ENCODE measurements at regions not wholly inside any gene's neighbourhood (a gene's known extent, or its start where the extent isn't known, plus 50 kb on each side); places are given as distances from the start of the nearest gene placed in this dataset.

GRCh38 chr12:29071099-29071498 is 78.0 kb upstream of the FAR2 start:
- H3K27ac ChIP-seq: no peak overlapping the region
- intact Hi-C loops (cut with DNase I): no loop called here
- no peaks in the 10 kb centered on the region for H3K9me3 ChIP-seq
- no peaks in the 10 kb centered on the region for H3K4me1 ChIP-seq
- TF ChIP-seq CTCF (IDR thresholded peaks at IDR 0.05) (no peak), POLR2A (IDR thresholded peaks at IDR 0.05) (no peak)
- no peak for DNase-seq
- no peaks in the 10 kb centered on the region for H3K27me3 ChIP-seq
- no peak overlapping the region for H3K4me3 ChIP-seq (replicated peaks in 1 of 3)
- no peaks in the 10 kb centered on the region for H3K36me3 ChIP-seq

- intact Hi-C loops (cut with DNase I): no loop called here
- no peaks in the 10 kb centered on the region for H3K4me1 ChIP-seq
- H3K27me3 ChIP-seq: no peaks in the 10 kb centered on the region
- WGBS, 2 donors: 63 to 80% methylated on average over 1 of the region's 1 CpG
- no peak for TF ChIP-seq POLR2A (IDR thresholded peaks at IDR 0.05)
- TF ChIP-seq CTCF (IDR thresholded peaks at IDR 0.05): no peak
- no peak overlapping the region for H3K27ac ChIP-seq
- no peak overlapping the region for H3K4me3 ChIP-seq (replicated peaks in 1 of 3)
- DNase-seq: no peak
- no peaks in the 10 kb centered on the region for H3K36me3 ChIP-seq
- H3K9me3 ChIP-seq: no peaks in the 10 kb centered on the region
These were observed 76.4 kb upstream of the FAR2 start for GRCh38 chr12:29072631-29073030.

GRCh38 chr12:29073631-29074239 is 75.3 kb upstream of the FAR2 start:
- 32 to 35% methylated on average over 3 of the region's 3 CpGs for WGBS, 2 donors
- H3K27me3 ChIP-seq: no peaks in the 10 kb centered on the region
- H3K27ac ChIP-seq: no peak overlapping the region
- DNase-seq: no peak
- H3K4me3 ChIP-seq (replicated peaks in 1 of 3): no peak overlapping the region
- no peaks in the 10 kb centered on the region for H3K36me3 ChIP-seq
- no peaks in the 10 kb centered on the region for H3K4me1 ChIP-seq
- intact Hi-C loops (cut with DNase I): no loop called here
- TF ChIP-seq POLR2A (IDR thresholded peaks at IDR 0.05) (no peak), CTCF (IDR thresholded peaks at IDR 0.05) (peak in 5 of 6 experiments; percentile 5 to 51 (median 33))
- no peaks in the 10 kb centered on the region for H3K9me3 ChIP-seq

- intact Hi-C loops (cut with DNase I): no loop called here
- TF ChIP-seq POLR2A (IDR thresholded peaks at IDR 0.05) (no peak), CTCF (IDR thresholded peaks at IDR 0.05) (no peak)
These were observed 68.0 kb upstream of the FAR2 start for GRCh38 chr12:29081101-29081500.

GRCh38 chr12:29082522-29082921 is 66.6 kb upstream of the FAR2 start:
- Histone ChIP-seq H3K4me1 (no peaks in the 10 kb centered on the region), H3K9me3 (no peaks in the 10 kb centered on the region), H3K27me3 (no peaks in the 10 kb centered on the region), H3K4me3 (replicated peaks in 1 of 3) (no peak overlapping the region), H3K36me3 (no peaks in the 10 kb centered on the region), H3K27ac (no peak overlapping the region)
- TF ChIP-seq CTCF (IDR thresholded peaks at IDR 0.05) (no peak), POLR2A (IDR thresholded peaks at IDR 0.05) (no peak)
- intact Hi-C loops (cut with DNase I): no loop called here
- no peak for DNase-seq
- WGBS, 2 donors: 75 to 76% methylated on average over 4 of the region's 4 CpGs

More at GRCh38 chr12:29081101-29081500, 68.0 kb upstream of the FAR2 start:
- H3K4me3 ChIP-seq (replicated peaks in 1 of 3): no peak overlapping the region
- H3K4me1 ChIP-seq: no peaks in the 10 kb centered on the region
- no peaks in the 10 kb centered on the region for H3K9me3 ChIP-seq
- no peaks in the 10 kb centered on the region for H3K36me3 ChIP-seq
- no peak overlapping the region for H3K27ac ChIP-seq
- H3K27me3 ChIP-seq: no peaks in the 10 kb centered on the region
- no peak for DNase-seq
